SK-N-SH (cell line): ENCODE measurements at regions not wholly inside any gene's neighbourhood (a gene's known extent, or its start where the extent isn't known, plus 50 kb on each side); places are given as distances from the start of the nearest gene placed in this dataset.

Experiments
- CTCF ChIA-PET: fragments of 300-600, 350-600 bp; formaldehyde crosslinking; extraction: SDS; loops from one replicate; lab custom pipeline; 2021; lab: Yijun Ruan, JAX
- POLR2A ChIA-PET: fragments of 350-600 bp; sonication (Branson Sonifier 250); formaldehyde crosslinking; extraction: SDS; loops from one replicate; lab custom pipeline; 2020; ENCODE audit warnings: antibody characterized with exemption, inconsistent platforms; lab: Yijun Ruan, JAX
- DNase-seq: peaks from one replicate; pipeline ENCODE4 v3.0.0; 2012
- H2AFZ ChIP-seq: fragments of 200-600 bp; sonication (generic); 2 replicates; pipeline ENCODE4 v1.8.1; 2016; ENCODE audit warnings: antibody characterized with exemption, mild to moderate bottlenecking, low read depth
- H3F3A ChIP-seq: fragments of 200-600 bp; sonication (generic); replicated peaks from 2 replicates; pipeline ENCODE3; 2016; ENCODE audit warnings: antibody characterized with exemption, mild to moderate bottlenecking; ENCODE audit not compliant: insufficient read depth
- H3K27ac ChIP-seq, 2 experiments: fragments of 200-500 bp in 1 of 2; fragments of 200-600 bp in 1 of 2; sonication (Bioruptor generic) in 1 of 2; sonication (generic), shearing (Covaris generic) in 1 of 2; 2 replicates each; pipeline versions ENCODE4 v1.5.1 to v1.6.1; 2014 to 2016; ENCODE audit warnings: low read depth in 2 of 2, inconsistent platforms in 1 of 2, low read length in 1 of 2, mild to moderate bottlenecking in 1 of 2, mixed read lengths in 1 of 2
- H3K27me3 ChIP-seq: fragments of 200-600 bp; sonication (generic), shearing (Covaris generic); 2 replicates; pipeline ENCODE4 v1.6.1; 2016; ENCODE audit warnings: mixed run types; ENCODE audit not compliant: insufficient read depth
- H3K36me3 ChIP-seq, 2 experiments: fragments of 200-500 bp in 1 of 2; fragments of 200-600 bp in 1 of 2; sonication (Bioruptor generic) in 1 of 2; sonication (generic) in 1 of 2; replicated peaks in 1 of 2; 2 replicates each; pipeline versions ENCODE3 to v1.5.1; 2014 to 2016; ENCODE audit warnings: low read length in 1 of 2, mild to moderate bottlenecking in 1 of 2; ENCODE audit not compliant: insufficient read depth in 2 of 2, control insufficient read depth in 1 of 2
- H3K4me1 ChIP-seq, 2 experiments: fragments of 200-500 bp in 1 of 2; fragments of 200-600 bp in 1 of 2; sonication (Bioruptor generic) in 1 of 2; sonication (generic), shearing (Covaris generic) in 1 of 2; 2 replicates each; pipeline versions ENCODE4 v1.5.1 to v1.6.1; 2014 to 2016; ENCODE audit warnings: low read depth in 1 of 2, low read length in 1 of 2, mixed run types in 1 of 2; ENCODE audit not compliant: insufficient read depth in 2 of 2, control insufficient read depth in 1 of 2
- H3K4me2 ChIP-seq: fragments of 200-600 bp; sonication (generic), shearing (Covaris generic); 2 replicates; pipeline ENCODE4 v1.6.1; 2017; ENCODE audit warnings: mixed run types
- H3K4me3 ChIP-seq, 2 experiments: fragments of 200-500 bp in 1 of 2; fragments of 200-600 bp in 1 of 2; sonication (Bioruptor generic) in 1 of 2; sonication (generic), shearing (Covaris generic) in 1 of 2; 2 replicates each; pipeline versions ENCODE4 v1.5.1 to v1.8.1; 2014 to 2016; ENCODE audit warnings: low read depth in 2 of 2, inconsistent platforms in 1 of 2, low read length in 1 of 2, mild to moderate bottlenecking in 1 of 2, mixed read lengths in 1 of 2, moderate library complexity in 1 of 2
- H3K79me2 ChIP-seq: fragments of 200-600 bp; sonication (generic); 2 replicates; pipeline ENCODE4 v1.8.1; 2017; ENCODE audit warnings: mild to moderate bottlenecking; ENCODE audit not compliant: insufficient read depth
- H3K9ac ChIP-seq: fragments of 200-600 bp; sonication (generic); 2 replicates; pipeline ENCODE4 v1.6.1; 2017; ENCODE audit warnings: mixed run types
- H3K9me2 ChIP-seq: fragments of 200-600 bp; sonication (generic); 2 replicates; pipeline ENCODE4 v1.6.1; 2017; ENCODE audit warnings: mixed run types
- H3K9me3 ChIP-seq: fragments of 200-600 bp; sonication (generic); 2 replicates; pipeline ENCODE4 v1.6.1; 2017; ENCODE audit warnings: mixed run types, mild to moderate bottlenecking, moderate library complexity
- H4K20me1 ChIP-seq: fragments of 200-600 bp; sonication (generic); 2 replicates; pipeline ENCODE4 v1.6.1; 2017; ENCODE audit warnings: mild to moderate bottlenecking, mixed run types; ENCODE audit not compliant: insufficient read depth
- CHD2 ChIP-seq: fragments of 150-350 bp; IDR thresholded peaks from 2 replicates; pipeline ENCODE4 v1.6.1; 2018; ENCODE audit warnings: low read length; ENCODE audit not compliant: partially characterized antibody
- CTCF ChIP-seq: fragments of 200-600 bp; sonication (generic); IDR thresholded peaks from 2 replicates; pipeline ENCODE4 v1.6.1; 2017; ENCODE audit warnings: antibody characterized with exemption, mild to moderate bottlenecking, moderate library complexity
- ELF1 ChIP-seq: IDR thresholded peaks from 2 replicates; pipeline ENCODE4 v1.4.0; 2012
- EP300 ChIP-seq, 2 experiments: IDR thresholded peaks; 2 replicates each; pipeline versions ENCODE4 v1.4.0 to v1.6.1; 2012; ENCODE audit warnings: borderline replicate concordance in 1 of 2, low read depth in 1 of 2, low read length in 1 of 2
- FOSL2 ChIP-seq: IDR thresholded peaks from 2 replicates; pipeline ENCODE4 v1.4.0; 2012; ENCODE audit warnings: low read depth, mild to moderate bottlenecking, moderate library complexity, borderline replicate concordance
- FOXJ3 ChIP-seq: sonication (generic); formaldehyde crosslinking; IDR thresholded peaks from 2 replicates; pipeline ENCODE4 v1.5.1; 2020; ENCODE audit warnings: mild to moderate bottlenecking, missing genetic modification reagents
- GATA2 ChIP-seq: sonication (generic); formaldehyde crosslinking; IDR thresholded peaks from 2 replicates; pipeline ENCODE4 v1.5.0; 2020; ENCODE audit warnings: mild to moderate bottlenecking, missing genetic modification reagents
- MEF2A ChIP-seq: IDR thresholded peaks from 2 replicates; pipeline ENCODE4 v1.4.0; 2012; ENCODE audit warnings: low read depth, borderline replicate concordance
- MXI1 ChIP-seq: IDR thresholded peaks from 2 replicates; pipeline ENCODE4 v1.6.1; 2012; ENCODE audit warnings: mild to moderate bottlenecking, low read depth, low read length, improper control_type of control experiment
- POLR2AphosphoS5 ChIP-seq: IDR thresholded peaks from 2 replicates; pipeline ENCODE4 v1.6.1; 2012; ENCODE audit warnings: low read depth, low read length
- RAD21 ChIP-seq: IDR thresholded peaks from 2 replicates; pipeline ENCODE4 v1.6.1; 2012; ENCODE audit warnings: mild to moderate bottlenecking, low read length
- REST ChIP-seq: IDR thresholded peaks from 2 replicates; pipeline ENCODE4 v1.6.1; 2012; ENCODE audit warnings: mild to moderate bottlenecking, low read depth, low read length, moderate library complexity
- RFX5 ChIP-seq: IDR thresholded peaks from 2 replicates; pipeline ENCODE4 v1.6.1; 2012; ENCODE audit warnings: mild to moderate bottlenecking, improper control_type of control experiment, low read length
- SMC3 ChIP-seq: IDR thresholded peaks from 2 replicates; pipeline ENCODE4 v1.6.1; 2012; ENCODE audit warnings: low read depth, low read length, improper control_type of control experiment
- TAF1 ChIP-seq: IDR thresholded peaks from 2 replicates; pipeline ENCODE4 v1.6.1; 2012; ENCODE audit warnings: low read depth, mild to moderate bottlenecking, low read length, moderate library complexity, borderline replicate concordance
- TCF12 ChIP-seq: IDR thresholded peaks from 2 replicates; pipeline ENCODE4 v1.4.0; 2012
- USF1 ChIP-seq: IDR thresholded peaks from 2 replicates; pipeline ENCODE4 v1.4.0; 2012; ENCODE audit warnings: low read depth, borderline replicate concordance
- YY1 ChIP-seq: IDR thresholded peaks from 2 replicates; pipeline ENCODE4 v1.4.0; 2012; ENCODE audit warnings: low read depth, mild to moderate bottlenecking
- WGBS: methylation state at CpG from one replicate; pipeline ENCODE4 v1.1.6; 2017; ENCODE audit warnings: low lambda C conversion rate; 5-methylcytosine and 5-hydroxymethylcytosine counted together

GRCh38 chr13:105139380-105140285 lies 1395.8 kb downstream of the EFNB2 start:
- no peaks in the 10 kb centered on the region for H3K27me3 ChIP-seq
- no peak overlapping the region; a peak in 1 of 4 replicates for H3K4me3 ChIP-seq
- H3K9me3 ChIP-seq: no peaks in the 10 kb centered on the region
- no peak for TF ChIP-seq USF1
- TF ChIP-seq SMC3: no peak
- no peak for TF ChIP-seq EP300 (IDR thresholded peaks at IDR 0.05; ENCODE audit: borderline replicate concordance in 1 of 2, low read depth in 1 of 2, low read length in 1 of 2)
- TF ChIP-seq YY1: no peak
- TF ChIP-seq TAF1: no peak
- TF ChIP-seq TCF12: no peak
- TF ChIP-seq RAD21: no peak
- TF ChIP-seq FOSL2: no peak
- no peak for TF ChIP-seq REST
- no peak for TF ChIP-seq POLR2AphosphoS5
- no peak for TF ChIP-seq MEF2A
- TF ChIP-seq CTCF: no peak
- no peak for TF ChIP-seq MXI1
- no peak for TF ChIP-seq CHD2
- no peak for TF ChIP-seq FOXJ3
- TF ChIP-seq ELF1: no peak
- no peak for TF ChIP-seq RFX5
- TF ChIP-seq GATA2 (CRISPR knock-in tag): no peak
- WGBS: 59% methylated on average over 20 of the region's 20 CpGs
- no peak overlapping the region for H3K9ac ChIP-seq
- H3K27ac ChIP-seq: no peak overlapping the region
- H3K36me3 ChIP-seq: no peaks in the 10 kb centered on the region
- H3K9me2 ChIP-seq: no peaks in the 10 kb centered on the region
- H3K4me2 ChIP-seq: no peak overlapping the region
- no peaks in the 10 kb centered on the region for H3F3A ChIP-seq
- ChIA-PET POLR2A (no interaction called here), CTCF (no interaction called here)
- H3K79me2 ChIP-seq: no peaks in the 10 kb centered on the region
- no peak overlapping the region for H2AFZ ChIP-seq
- no peak for DNase-seq
- peaks cover 0 to 9% of the 10 kb centered on the region in 2 experiments; a peak in 2 of 4 replicates for H3K4me1 ChIP-seq
- no peaks in the 10 kb centered on the region for H4K20me1 ChIP-seq
